NOMO-1 (cell line): ENCODE measurements at regions not wholly inside any gene's neighbourhood (a gene's known extent, or its start where the extent isn't known, plus 50 kb on each side); places are given as distances from the start of the nearest gene placed in this dataset.
"Not testable (repeated sequence)": the region's sequence is repeated elsewhere in the genome, so short reads cannot be mapped to it uniquely, and the experiment has no call there.

ENCODE experiments used
- DNase-seq, 2 experiments: peaks; one replicate each; lab custom pipeline; 2025; ENCODE audit not compliant: unreplicated experiment in 2 of 2; lab: John Stamatoyannopoulos, UW

DNA sequence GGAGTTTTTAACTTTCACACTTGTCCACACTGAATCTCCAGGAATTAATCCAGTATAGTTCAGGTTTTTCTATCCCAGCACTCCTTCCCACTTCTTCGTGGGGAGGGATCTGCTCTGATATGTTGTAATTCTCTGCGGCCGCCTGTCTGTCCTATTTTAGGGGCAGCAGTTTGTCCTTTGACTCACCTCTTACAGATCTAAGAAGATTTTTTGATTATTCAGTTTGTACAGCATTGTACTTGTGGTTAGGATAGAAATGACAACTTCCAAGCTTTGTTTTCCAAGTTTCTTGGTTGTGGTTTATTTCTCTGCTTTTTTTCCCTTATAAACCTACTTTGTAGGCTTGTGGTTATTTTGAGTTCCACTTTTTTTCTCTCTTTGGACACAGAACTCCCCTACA is 601.7 kb downstream of the SI start:
- DNase-seq, result no peak

DNA sequence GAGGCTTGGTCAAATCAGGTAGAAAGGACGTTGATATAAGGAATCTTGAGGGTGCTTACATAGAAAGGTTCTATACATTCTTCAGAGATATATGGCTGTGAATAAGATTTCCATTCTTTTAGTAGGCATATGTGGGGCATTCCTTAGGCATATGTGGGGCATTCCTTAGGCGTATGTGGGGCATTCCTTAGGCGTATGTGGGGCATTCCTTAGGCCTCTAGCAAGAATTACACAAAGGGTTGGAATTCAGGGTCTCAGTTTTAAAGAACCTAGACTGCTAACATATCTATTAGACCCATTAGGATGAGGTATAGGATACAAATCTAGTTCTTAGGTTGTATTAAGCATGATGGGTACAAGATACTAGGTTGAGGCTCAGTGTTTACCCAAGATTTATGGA is 607.8 kb downstream of the SI start:
- DNase-seq, result no peak

GRCh38 chr3:164468055-164468454 is 610.2 kb downstream of the SI start:
- DNase-seq, result no peak

GRCh38 chr3:164467007-164467406 is 611.3 kb downstream of the SI start:
- no peak for DNase-seq

DNA sequence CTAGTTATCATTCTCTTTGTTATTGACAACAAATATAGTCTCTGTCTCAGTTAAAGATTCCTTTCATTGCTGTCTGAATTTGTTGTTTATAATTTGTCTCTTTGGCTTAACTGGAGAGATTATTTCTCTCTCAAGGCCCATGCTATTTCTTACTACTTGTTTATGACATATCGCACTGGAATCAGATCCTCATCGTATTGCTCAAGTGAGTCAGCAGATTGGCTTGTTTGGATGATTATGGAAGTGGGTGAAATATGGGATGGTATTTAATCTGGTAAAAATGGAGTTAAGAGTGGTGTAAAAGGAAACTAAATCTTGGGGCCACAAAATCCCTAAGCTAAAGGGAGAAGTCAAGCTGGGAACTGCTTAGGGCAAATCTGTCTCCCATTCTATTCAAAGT is 613.1 kb downstream of the SI start:
- no peak for DNase-seq

GRCh38 chr3:164460851-164461250 is 617.4 kb downstream of the SI start:
- DNase-seq, result no peak

DNA sequence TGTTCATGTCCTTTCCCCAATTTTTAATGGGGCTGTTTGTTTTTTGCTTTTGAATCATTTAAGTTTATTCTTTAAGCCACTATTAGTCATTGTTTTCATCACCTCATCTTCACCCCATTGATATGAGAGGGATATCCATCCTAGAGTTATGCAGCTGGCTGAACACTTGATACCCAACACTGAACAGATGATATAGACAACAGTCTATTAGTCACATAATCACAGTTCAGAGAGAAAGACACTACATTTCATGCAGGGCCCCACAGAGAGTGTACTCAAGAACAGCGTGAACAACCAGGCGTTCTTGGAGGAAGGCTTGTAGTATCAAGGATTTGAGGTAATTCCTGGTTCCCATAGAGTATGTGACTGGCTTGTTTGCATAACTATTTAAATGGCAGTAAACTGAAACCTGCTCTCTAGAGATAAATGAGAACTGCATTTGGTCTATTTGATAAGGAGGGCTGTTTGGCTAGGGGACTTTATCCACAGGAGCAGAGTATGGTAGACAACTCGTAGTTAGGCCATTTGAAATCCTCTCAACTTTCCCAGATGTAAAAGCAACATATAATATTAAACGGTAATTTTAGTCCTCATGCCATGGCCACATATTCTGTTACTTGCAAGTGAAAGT is 618.7 kb downstream of the SI start:
- DNase-seq, result no peak

GRCh38 chr3:164458986-164459385 is 619.3 kb downstream of the SI start:
- DNase-seq, result no peak

DNA sequence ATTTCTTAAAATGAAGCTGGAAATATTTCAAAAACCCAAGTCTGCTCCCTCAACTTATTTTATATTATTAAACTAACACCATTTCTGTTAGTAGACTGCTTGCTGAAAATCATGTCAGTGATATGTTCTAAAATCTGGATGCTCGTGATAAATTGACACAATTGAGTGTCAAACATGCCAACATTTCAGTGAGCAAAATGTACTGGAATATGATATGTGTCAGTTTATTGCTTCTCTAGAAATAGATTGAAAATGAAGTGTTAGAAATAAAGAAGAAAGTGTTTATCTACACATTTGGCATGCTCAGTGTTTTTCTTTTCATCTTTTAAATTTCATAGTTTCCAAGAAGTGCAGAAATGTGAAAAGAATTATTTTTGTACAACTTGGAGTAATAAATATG is 624.6 kb downstream of the SI start:
- DNase-seq, result no peak

GRCh38 chr3:164452707-164453106 is 625.6 kb downstream of the SI start:
- no peak for DNase-seq

DNA sequence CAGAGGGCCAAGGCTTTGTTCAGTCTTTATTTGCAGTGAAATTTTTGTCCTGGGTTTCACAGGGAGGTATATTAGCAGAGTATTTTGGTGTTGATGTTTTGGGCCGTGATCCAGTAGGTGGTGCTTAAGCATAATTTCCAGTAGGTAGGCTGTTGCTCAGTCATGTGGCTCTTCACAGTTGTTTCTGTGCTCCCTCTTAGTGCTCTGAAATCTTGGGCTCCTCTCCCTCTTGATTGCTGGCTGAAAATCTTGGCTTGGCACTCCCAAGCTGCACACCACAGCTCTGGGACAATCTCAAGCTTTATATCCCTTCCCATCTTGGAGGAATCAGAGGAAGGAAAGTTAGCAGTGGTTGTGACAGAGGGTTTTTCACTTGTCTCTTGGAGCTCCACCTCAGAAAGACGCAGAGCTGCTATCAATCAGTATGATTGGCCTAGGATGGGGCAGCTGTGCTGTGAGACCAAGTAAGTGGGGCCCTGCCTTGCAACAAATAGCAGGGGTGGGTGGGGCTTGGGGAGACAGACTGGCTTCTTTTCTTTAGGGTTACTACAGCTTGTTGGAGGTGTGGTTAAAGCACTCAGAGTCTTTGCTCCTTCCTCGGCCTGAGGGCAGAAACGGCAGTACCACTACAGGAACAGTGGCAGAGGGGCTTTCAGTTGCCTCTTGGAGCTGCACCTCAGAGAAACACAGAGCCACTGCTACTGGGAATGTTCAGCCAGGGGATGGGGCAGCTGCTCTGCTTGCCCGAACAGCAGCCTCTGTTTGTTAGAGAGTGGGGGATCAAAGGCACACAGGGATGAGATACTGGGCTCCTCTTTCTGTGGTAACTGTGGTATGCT is 627.0 kb downstream of the SI start:
- no peak for DNase-seq

DNA sequence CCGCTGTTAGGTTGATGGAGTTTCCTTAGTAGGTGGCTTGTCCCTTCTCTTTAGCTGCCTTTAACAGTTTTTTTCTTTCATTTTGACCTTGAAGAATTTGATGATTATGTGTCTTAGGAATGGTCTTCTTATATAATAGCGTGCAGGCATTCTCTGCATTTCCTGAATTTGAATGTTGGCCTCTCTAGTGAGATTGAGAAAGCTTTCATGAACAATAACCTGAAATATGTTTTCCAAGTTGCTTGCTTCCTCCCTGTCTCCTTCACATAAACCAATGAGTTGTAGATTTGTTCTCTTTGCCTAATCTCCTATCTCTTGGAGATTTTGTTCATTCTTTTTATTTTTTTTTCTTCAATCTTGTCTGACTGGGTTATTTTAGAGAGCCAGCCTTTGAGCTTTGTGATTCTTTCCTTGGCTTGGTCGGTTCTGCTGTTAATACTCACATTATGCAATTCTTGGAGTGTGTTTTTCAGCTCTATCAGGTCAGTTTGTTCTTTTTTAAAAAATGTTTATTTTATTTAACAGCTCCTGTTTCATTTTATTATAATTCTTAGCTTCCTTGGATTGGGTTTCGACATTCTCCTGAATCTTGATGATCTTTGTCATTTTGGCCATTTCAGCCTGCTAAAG is 627.9 kb downstream of the SI start:
- DNase-seq, result no peak

DNA sequence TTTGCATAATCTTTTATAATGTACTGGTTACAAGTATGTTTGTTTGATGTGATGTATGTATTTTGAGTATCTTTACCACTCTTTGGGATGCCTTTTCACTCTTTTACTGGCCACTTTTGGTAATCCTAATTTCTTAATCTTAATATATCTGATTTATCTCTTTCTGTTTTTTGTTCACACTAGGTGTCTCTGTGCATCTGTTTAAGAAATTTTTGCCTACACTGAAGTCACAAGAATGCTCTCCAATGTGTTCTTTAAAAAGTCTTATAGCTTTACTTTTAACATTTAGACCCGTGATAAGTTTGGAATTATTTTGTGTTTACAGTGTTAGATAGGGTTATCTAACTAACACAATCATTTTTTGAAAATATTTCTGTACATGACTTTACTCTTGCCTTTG is 659.1 kb downstream of the SI start:
- no peak for DNase-seq

GRCh38 chr3:164418414-164418813 is 659.9 kb downstream of the SI start:
- DNase-seq, result no peak

DNA sequence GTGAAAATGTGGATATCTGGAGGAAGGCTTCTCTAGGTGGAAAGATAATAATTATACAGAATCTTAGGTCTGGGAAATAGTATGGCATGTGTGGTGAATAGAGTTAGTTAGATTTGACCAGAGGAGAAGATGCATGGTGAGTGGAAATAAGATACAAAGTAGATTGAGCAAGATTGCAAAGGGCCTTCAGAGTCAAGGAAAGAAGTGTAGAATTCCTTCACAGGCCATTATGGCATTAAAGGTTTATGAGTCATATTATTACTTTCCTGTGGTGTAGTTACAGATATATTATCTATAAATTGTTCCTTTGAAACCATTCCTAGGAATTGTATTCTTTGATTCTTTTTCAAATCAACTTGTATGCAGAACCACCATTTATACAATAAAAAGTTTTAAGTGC is 660.3 kb downstream of the SI start:
- DNase-seq, result no peak

GRCh38 chr3:164416491-164417222 is 661.6 kb downstream of the SI start:
- no peak for DNase-seq

DNA sequence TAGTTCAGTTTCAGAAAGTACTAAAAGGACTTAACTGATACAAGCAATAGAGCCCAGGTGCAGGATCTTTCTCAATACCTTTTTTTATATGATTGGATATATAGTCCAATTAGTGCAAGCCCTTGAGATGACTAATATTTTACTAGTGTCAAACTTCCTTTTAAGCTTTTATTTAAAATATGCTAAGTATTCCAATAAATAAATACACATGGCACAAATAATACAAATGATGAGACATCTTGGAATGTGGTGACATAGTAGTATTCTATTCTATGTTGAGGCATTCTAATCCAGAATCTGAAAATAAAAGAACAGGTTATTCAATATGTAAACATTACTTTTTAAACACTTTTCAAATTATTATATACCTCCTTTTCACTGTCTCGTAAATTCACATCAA is 670.0 kb downstream of the SI start:
- DNase-seq, result no peak

DNA sequence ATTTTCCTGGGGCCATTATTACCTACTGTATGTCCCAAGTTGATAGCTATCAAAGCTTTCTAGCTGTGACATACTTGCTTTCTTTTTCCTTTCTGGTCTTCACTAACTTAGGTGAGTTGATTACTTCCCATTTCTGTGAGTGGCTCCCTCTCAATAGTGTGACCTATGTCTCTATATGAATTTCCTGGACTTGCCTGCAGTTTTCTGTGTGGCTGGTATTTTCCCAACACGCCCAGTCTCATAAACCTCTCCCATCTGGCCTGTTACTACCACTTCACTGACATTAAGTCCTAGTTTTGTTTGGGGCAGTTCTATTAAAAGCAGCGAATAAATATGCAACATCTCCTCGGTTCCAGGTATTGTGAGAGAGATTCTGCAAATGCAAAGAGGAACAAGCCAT is 671.2 kb downstream of the SI start:
- no peak for DNase-seq

GRCh38 chr3:164406281-164406680 is 672.0 kb downstream of the SI start:
- DNase-seq, result no peak

DNA sequence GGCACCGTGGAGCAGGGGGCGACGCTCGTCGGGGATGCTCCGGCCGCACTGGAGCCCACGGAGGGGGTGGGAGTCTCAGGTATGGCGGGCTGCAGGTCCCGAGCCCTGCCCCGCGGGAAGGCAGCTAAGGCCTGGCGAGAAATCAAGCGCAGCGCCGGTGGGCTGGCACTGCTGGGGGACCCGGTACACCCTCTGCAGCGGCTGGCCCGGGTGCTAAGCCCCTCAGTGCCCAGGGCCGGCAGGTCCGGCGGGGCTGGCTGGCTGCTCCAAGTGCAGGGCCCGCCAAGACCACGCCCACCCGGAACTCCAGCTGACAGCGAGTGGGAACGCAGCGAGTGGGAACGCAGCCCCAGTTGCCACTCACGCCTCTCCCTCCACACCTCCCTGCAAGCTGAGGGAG is 676.4 kb downstream of the SI start:
- no peak for DNase-seq

DNA sequence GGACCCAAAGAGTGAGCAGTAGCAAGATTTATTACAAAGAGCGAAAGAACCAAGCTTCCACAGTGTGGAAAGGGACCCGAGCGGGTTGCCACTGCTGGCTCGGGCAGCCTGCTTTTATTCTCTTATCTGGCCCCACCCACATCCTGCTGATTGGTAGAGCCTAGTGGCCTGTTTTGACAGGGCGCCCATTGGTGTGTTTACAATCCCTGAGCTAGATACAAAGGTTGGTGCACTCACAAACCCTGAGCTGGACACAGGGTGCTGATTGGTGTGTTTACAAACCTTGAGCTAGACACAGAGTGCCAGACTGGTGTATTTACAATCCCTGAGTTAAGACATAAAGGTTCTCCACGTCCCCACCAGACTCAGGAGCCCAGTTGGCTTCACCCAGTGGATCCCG is 676.9 kb downstream of the SI start:
- DNase-seq, result not testable (repeated sequence)
